NCI-H1436 treated with DMSO at 0.1 percent for 48 hours (cell line): ENCODE measurements at regions not wholly inside any gene's neighbourhood (a gene's known extent, or its start where the extent isn't known, plus 50 kb on each side); places are given as distances from the start of the nearest gene placed in this dataset.

ENCODE experiments used
- DNase-seq: peaks from one replicate; lab custom pipeline; 2025; lab: John Stamatoyannopoulos, UW

DNA sequence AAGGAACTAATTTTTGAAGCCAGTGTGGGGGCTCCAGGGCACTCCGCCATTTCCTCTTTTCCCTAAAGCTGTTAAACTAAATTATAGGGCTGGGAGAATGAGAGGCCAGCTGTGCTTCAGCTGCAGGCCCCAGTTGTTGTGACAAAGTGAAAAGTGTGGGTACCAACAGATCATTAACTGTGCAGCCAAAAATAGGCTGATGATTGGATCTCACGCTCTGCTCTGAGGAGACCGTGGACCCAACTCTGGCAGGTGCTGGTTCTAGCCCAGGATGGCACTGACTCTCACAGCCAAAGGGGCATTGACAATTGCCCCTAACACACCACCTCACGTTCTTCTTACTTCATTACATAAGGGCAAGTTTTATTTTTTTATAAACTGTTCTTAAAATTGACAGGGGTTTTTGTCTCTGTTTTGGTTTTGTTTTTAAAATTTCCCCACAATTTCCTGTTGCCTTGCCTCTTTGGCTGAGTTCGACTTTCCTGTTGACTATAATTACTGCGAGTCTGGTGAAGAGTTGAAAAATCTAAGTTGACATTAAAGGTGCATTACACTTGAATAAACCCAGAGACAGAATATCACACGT lies 391.0 kb downstream of the FGF9 start:
- no peak for DNase-seq

DNA sequence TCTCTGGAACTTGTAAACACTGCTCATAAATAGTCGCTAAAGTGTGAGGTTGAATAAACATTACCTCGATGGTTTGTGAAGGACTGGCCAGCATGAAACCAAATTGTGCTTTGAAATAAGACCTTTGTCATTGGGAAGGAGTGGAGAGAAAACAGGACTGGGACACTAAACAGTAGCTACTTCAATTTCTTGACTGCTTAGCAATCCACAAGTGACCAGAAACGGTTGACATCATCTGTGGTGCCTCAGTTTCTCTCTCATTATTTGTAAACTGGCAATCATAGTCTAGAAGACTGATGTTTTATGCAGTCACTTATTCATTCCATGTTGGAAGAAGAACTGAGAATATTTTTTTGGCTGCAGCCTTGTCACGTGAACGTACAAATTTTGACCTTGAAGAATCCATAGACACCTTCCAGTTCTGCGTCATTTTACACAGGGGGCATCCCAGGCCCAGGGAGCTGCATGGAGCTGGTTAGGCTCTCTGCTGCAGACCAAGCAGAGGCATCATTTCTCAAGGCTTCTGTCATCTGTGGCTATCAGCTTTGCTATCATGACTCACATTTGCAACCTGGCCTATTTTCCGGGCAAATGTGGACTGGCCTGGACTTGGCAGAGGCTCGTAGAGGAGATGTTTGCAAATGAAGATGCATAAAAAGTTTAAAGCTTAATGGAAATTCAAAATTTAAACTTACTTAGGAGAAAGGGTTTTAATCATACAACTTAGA lies 391.8 kb downstream of the FGF9 start:
- DNase-seq, result no peak

GRCh38 chr13:22063416-22064124 lies 392.7 kb downstream of the FGF9 start:
- DNase-seq, result no peak

DNA sequence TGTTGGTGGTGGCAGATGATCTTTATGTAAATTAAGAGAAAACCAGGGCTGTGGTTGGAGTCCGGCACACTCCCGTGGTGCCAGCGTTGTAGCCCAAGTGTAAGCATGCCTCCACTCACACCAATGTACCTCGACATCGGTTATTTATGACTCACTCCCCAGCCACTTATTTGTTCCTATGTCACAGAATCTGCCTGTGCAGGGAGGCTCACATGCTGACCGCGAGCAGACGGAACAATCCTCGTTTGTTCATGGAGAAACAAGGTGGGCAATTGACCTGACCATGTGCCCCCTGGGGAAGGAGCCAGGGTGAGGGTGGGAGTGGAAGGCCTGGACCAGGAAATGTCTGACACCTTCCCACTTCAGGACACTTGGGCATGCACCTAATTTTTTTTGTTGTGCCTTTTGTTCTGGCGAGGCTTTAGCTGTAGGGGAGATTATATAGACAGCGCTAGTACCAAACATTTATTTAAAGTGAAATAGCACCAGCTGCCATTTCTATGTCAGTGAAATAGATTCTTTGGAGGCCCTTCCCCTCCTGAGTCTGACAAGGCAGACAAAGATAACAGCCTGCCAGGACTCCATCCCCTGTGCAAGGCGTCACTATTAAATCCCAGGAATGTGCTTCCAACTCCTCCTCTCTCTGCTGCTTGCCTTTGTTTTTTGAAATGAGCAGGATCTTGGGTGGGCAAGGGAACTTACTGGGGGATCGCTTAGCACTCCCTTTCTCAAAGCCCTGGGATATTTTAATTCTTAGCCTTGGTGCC lies 394.2 kb downstream of the FGF9 start:
- no peak for DNase-seq

DNA sequence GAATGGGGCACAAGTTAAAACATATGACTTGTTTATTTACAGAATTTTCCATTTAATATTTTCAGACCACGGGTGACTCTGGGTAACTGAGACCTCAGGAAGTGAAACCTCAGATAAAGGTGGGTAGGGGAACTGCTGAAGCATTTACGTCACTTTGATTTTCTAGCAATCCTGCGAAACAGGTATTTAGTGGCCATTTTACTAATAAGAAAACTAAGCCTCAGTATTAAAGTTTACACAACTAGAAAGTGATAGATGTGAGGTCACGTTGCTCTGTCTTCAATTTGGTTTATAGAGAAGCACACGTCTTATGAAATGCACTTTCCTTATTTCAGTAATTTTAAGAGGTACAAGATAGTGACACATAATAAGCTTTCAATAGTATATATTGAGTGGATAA lies 402.8 kb downstream of the FGF9 start:
- DNase-seq, result no peak

- no peak for DNase-seq
These were observed 403.5 kb downstream of the FGF9 start for GRCh38 chr13:22074403-22074802.

- no peak for DNase-seq
These were observed 405.8 kb downstream of the FGF9 start for GRCh38 chr13:22076658-22077057.

GRCh38 chr13:22077205-22077683 lies 406.4 kb downstream of the FGF9 start:
- DNase-seq, result no peak

GRCh38 chr13:22077764-22078163 lies 406.9 kb downstream of the FGF9 start:
- DNase-seq, result no peak

GRCh38 chr13:22079961-22080360 lies 409.1 kb downstream of the FGF9 start:
- no peak for DNase-seq

DNA sequence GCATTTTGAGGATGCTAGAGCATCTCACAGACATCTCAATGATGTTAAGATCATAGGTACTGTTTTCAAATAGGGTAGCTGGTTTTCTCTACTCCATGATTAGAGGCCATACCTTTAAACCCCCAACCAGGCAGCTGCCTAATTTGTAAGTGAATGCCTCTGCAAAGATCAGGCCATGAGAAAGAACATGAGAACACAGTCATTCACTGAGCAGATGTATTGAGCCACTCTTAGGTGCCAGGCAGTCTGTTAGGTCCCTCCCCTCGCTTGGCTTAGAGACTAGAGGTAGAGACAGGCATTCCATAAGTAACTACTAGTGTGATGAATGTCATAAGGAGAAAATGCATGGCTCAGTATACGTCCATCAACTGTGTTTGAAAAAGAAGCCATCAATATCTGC lies 410.0 kb downstream of the FGF9 start:
- no peak for DNase-seq

GRCh38 chr13:22081430-22081829 lies 410.6 kb downstream of the FGF9 start:
- no peak for DNase-seq

DNA sequence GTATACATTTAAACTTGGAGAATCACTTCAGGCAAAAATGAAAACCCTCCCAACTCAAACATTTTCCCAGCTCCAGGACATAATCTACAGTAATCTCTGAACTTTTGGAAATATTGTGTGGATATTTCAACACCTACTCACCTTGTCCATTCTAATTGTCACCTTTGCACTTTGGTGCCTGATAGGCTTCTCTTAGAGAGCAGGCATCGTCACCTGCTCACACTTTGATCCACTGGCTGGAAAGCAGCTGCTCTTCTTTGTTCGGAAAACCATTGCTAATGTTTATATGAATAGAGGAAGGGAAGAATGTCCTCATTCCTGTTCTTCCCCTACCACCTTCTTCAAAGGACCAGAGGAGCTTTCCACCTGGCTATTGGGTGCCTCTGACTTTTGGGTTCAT lies 411.2 kb downstream of the FGF9 start:
- DNase-seq, result no peak

- DNase-seq, result no peak
These were observed 411.7 kb downstream of the FGF9 start for GRCh38 chr13:22082437-22083100.

- DNase-seq, result no peak
These were observed 414.1 kb downstream of the FGF9 start for GRCh38 chr13:22085001-22085400.

DNA sequence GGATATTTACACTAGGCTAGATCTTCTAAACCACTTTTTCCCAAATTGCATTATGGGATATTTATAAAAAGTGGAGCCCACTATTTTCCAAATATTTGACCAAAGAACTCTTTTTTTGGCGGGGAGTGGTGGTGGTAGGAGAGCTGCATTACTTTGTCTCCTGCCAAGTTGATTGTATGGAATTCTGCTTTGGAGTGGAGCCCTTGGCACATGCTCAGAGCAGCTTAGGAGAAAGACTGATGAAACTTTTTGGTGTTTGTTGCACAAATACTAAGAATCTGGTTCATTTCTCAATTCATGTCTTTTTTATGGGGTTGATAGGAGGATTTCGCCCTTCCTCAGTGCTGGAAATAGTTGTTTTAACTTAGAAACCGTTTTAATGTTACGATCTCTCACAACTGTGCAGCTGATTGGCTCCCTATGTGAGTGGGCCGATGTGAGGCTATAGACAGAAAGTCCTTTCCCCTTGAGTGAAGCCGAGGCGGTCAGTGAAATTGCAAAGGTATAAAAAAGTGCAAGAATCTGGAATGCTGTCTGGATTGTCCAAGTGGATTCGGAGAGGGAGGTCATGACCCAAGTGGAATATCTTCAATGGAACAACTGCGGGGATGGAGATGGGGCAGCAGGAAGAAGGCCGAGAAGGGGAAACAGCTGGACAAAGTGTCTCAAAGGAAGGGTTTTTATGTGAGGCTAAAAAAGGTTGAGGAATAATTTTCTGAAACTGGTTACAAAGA lies 415.9 kb downstream of the FGF9 start:
- DNase-seq, result no peak

GRCh38 chr13:22090106-22090505 lies 419.2 kb downstream of the FGF9 start:
- DNase-seq, result no peak

DNA sequence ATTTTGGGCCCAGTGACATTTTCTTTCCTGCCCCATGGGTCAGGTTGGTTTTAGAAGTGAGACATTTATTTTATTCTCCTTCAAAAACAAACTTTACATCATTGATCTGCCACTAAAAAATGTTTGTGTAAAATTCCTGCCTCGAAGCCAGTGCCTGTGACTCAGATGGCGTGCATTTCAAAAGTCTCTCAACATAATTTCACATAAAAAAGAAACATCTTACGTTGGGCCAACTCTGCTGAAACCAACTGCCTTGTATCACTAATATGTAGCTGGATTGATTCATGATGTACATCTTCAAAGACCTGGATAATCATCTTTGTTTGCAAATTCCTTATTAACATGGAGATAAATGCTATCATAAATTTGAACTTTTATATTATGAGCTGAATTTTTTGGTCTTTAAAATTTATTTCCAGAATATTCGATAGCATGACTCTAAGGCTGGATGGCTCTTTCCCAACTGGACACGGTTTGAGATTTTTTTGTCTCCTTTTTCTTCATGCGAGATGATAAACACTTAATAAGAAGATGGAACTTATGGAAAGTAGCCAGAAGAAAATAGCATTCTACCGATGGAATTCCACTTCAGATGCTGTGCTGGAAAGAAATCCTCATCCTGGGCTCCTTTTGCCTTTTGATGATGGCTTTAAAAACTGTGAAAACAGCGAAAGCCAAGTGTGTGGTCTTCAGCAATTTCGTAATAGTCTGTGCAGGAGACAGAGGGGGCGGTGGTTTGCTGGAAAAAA lies 420.5 kb downstream of the FGF9 start:
- DNase-seq, result no peak

DNA sequence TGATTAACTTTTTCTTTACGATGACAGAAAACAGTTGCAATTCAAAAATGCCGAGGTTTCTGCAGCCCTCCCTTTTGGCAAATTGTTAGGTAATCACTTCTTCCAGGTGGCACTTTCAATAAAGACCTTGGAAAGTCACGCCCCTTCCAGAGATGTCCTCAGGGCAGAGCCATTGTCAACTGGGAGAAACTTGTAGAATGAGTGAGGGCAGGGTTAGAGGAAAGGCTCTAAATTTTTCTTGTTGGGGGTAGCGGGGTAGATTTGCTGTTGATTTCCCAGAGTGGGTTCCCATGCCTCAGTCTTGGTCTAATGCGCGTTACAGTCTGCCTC lies 421.1 kb downstream of the FGF9 start:
- DNase-seq, result no peak

GRCh38 chr13:22092791-22093560 lies 422.1 kb downstream of the FGF9 start:
- DNase-seq, result no peak
